SK-N-SH treated with all-trans-retinoic acid at 6 μM for 48 hours (cell line): ENCODE measurements at regions not wholly inside any gene's neighbourhood (a gene's known extent, or its start where the extent isn't known, plus 50 kb on each side); places are given as distances from the start of the nearest gene placed in this dataset.

Source experiments
- ARNTL ChIP-seq: fragments of 450-650 bp; formaldehyde crosslinking; IDR thresholded peaks from 2 replicates; pipeline ENCODE4 v1.5.0; 2020; ENCODE audit warnings: low read depth, mild to moderate bottlenecking, moderate library complexity, borderline replicate concordance
- CSDC2 ChIP-seq: fragments of 250-450 bp; sonication (Bioruptor Pico); IDR thresholded peaks from 2 replicates; pipeline ENCODE4 v1.5.0; 2020; ENCODE audit warnings: mild to moderate bottlenecking, moderate library complexity
- ESRRG ChIP-seq: fragments of 250-450 bp; sonication (Bioruptor Pico); IDR thresholded peaks from 2 replicates; pipeline ENCODE4 v1.6.1; 2021; ENCODE audit warnings: mild to moderate bottlenecking
- GLIS3 ChIP-seq: fragments of 250-450 bp; sonication (Bioruptor Pico); IDR thresholded peaks from 2 replicates; pipeline ENCODE4 v1.5.0; 2020; ENCODE audit warnings: mild to moderate bottlenecking, moderate library complexity
- PATZ1 ChIP-seq: fragments of 250-450 bp; sonication (Bioruptor Pico); IDR thresholded peaks from 2 replicates; pipeline ENCODE4 v1.8.0; 2020; ENCODE audit warnings: mild to moderate bottlenecking, moderate library complexity, borderline replicate concordance
- PPARA ChIP-seq: fragments of 250-450 bp; sonication (Bioruptor Pico); IDR thresholded peaks from 2 replicates; pipeline ENCODE4 v1.5.0; 2020; ENCODE audit warnings: mild to moderate bottlenecking, borderline replicate concordance
- ZNF565 ChIP-seq: fragments of 450-650 bp; formaldehyde crosslinking; conservative IDR thresholded peaks from 2 replicates; pipeline ENCODE4 v1.5.0; 2020; ENCODE audit warnings: low read depth, mild to moderate bottlenecking, moderate library complexity

GRCh38 chr12:97767347-97767746 is 304.7 kb downstream of the RMST start:
- TF ChIP-seq ZNF565 (CRISPR knock-in tag) (no peak), GLIS3 (CRISPR knock-in tag) (no peak), PPARA (no peak), ESRRG (CRISPR knock-in tag) (no peak), CSDC2 (CRISPR knock-in tag) (no peak), ARNTL (CRISPR knock-in tag) (no peak), PATZ1 (CRISPR knock-in tag) (no peak)
